Gastroesophageal sphincter (tissue), 3 donors: ENCODE measurements at regions not wholly inside any gene's neighbourhood (a gene's known extent, or its start where the extent isn't known, plus 50 kb on each side); places are given as distances from the start of the nearest gene placed in this dataset.

ENCODE experiments used
- EP300 ChIP-seq: sonication (generic); formaldehyde crosslinking; IDR thresholded peaks from one replicate; pipeline ENCODE4 v1.6.1; 2017; ENCODE audit warnings: antibody characterized with exemption, mild to moderate bottlenecking
- POLR2A ChIP-seq, 2 donors: fragments of 450-650 bp; IDR thresholded peaks; one replicate each; pipeline ENCODE4 v1.6.1; 2017; ENCODE audit warnings: antibody characterized with exemption in 2 of 2, mild to moderate bottlenecking in 2 of 2, moderate library complexity in 1 of 2
- POLR2AphosphoS5 ChIP-seq: sonication (generic); formaldehyde crosslinking; IDR thresholded peaks from one replicate; pipeline ENCODE4 v1.6.1; 2017; ENCODE audit warnings: antibody characterized with exemption
- TF ChIP-seq, protein P1 (sequence below), 4 experiments: fragments of 200-600 bp in 2 of 4; fragments of 450-650 bp in 2 of 4; sonication (generic) in 1 of 4; IDR thresholded peaks; one replicate each; pipeline ENCODE4 v1.5.1; 2017 to 2019; ENCODE audit warnings: antibody characterized with exemption in 4 of 4, mild to moderate bottlenecking in 2 of 4, moderate library complexity in 2 of 4

DNA sequence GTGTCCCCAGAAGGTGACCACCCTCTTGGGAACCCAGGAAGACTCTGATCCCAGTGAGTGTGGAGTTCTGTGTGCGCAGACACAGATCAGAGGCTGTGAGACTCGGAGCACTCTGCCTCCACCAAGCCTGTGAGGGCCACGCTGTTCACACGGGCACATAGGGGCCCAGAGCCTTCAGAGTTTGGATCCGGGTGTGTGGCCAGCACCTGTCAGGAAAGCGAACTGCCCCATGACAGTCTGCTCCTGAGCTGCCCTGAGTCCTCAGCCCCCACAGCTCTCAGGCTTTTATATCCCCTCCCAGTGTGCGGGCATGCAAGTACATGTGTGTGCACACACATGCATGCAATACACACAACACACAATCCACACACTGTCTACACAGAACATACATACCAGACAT, 161.8 kb upstream of the IRX2 start:
- no peak for TF ChIP-seq POLR2A (IDR thresholded peaks at IDR 0.05)
- TF ChIP-seq, protein P1, sequence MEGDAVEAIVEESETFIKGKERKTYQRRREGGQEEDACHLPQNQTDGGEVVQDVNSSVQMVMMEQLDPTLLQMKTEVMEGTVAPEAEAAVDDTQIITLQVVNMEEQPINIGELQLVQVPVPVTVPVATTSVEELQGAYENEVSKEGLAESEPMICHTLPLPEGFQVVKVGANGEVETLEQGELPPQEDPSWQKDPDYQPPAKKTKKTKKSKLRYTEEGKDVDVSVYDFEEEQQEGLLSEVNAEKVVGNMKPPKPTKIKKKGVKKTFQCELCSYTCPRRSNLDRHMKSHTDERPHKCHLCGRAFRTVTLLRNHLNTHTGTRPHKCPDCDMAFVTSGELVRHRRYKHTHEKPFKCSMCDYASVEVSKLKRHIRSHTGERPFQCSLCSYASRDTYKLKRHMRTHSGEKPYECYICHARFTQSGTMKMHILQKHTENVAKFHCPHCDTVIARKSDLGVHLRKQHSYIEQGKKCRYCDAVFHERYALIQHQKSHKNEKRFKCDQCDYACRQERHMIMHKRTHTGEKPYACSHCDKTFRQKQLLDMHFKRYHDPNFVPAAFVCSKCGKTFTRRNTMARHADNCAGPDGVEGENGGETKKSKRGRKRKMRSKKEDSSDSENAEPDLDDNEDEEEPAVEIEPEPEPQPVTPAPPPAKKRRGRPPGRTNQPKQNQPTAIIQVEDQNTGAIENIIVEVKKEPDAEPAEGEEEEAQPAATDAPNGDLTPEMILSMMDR (IDR thresholded peaks at IDR 0.05): no peak
- no peak for TF ChIP-seq POLR2AphosphoS5
- TF ChIP-seq EP300: no peak
